Esophagus squamous epithelium (tissue), 5 donors: ENCODE measurements at regions not wholly inside any gene's neighbourhood (a gene's known extent, or its start where the extent isn't known, plus 50 kb on each side); places are given as distances from the start of the nearest gene placed in this dataset.

Experiments used
- DNase-seq: peaks from one replicate; lab custom pipeline; 2025; lab: John Stamatoyannopoulos, UW
- H3K27ac ChIP-seq, 4 donors: fragments of 200-600 bp; sonication (generic); one replicate each; pipeline ENCODE4 v1.5.1; 2016 to 2019; ENCODE audit warnings: mild to moderate bottlenecking in 1 of 4
- H3K27me3 ChIP-seq, 4 donors: fragments of 200-600 bp; sonication (generic); 1 replicate in 3 of 4; 2 replicates in 1 of 4; pipeline versions ENCODE4 v1.5.1 to v1.6.0; 2017 to 2021; ENCODE audit warnings: antibody characterized with exemption in 1 of 4
- H3K36me3 ChIP-seq, 3 donors: fragments of 200-600 bp; sonication (generic); one replicate each; pipeline ENCODE4 v1.5.1; 2016 to 2019
- H3K4me1 ChIP-seq, 3 donors: fragments of 200-600 bp; sonication (generic); one replicate each; pipeline ENCODE4 v1.5.1; 2017 to 2019
- H3K4me3 ChIP-seq, 4 donors: fragments of 200-600 bp; sonication (generic); 1 replicate in 3 of 4; 2 replicates in 1 of 4; pipeline ENCODE4 v1.5.1; 2016 to 2019; ENCODE audit warnings: mild to moderate bottlenecking in 2 of 4, moderate library complexity in 1 of 4
- H3K9me3 ChIP-seq, 3 donors: fragments of 200-600 bp; sonication (generic); one replicate each; pipeline ENCODE4 v1.5.1; 2016 to 2019
- CTCF ChIP-seq, 6 experiments: fragments of 450-650 bp in 4 of 6; fragments of 200-600 bp in 2 of 6; sonication (generic) in 2 of 6; IDR thresholded peaks; one replicate each; pipeline ENCODE4 v1.5.1; 2016 to 2019; ENCODE audit warnings: antibody characterized with exemption in 6 of 6, mild to moderate bottlenecking in 4 of 6, moderate library complexity in 4 of 6
- POLR2A ChIP-seq, 4 donors: fragments of 450-650 bp; IDR thresholded peaks; one replicate each; pipeline ENCODE4 v1.6.1; 2017; ENCODE audit warnings: antibody characterized with exemption in 4 of 4, mild to moderate bottlenecking in 4 of 4, moderate library complexity in 3 of 4
- WGBS, 2 donors: methylation state at CpG; one replicate each; pipeline ENCODE4 v1.1.5; 2018; 5-methylcytosine and 5-hydroxymethylcytosine counted together
- intact Hi-C: fragments of 100-400 bp; cut with DNase I; formaldehyde crosslinking; loops from one replicate; pipeline ENCODE4 v1.15.0; 2022
- donor health status: DM: yes; HTN: yes; CAD: no.

GRCh38 chr4:174423257-174423944 lies 98.9 kb downstream of the HPGD start:
- no peaks in the 10 kb centered on the region for H3K9me3 ChIP-seq
- H3K27ac ChIP-seq: peak overlapping the region in 3 of 4 donors; percentile 34 to 70 (median 66)
- H3K36me3 ChIP-seq: no peaks in the 10 kb centered on the region
- H3K27me3 ChIP-seq: no peaks in the 10 kb centered on the region
- WGBS, 2 donors: 4 to 11% methylated on average over 6 of the region's 6 CpGs
- peaks cover 0 to 27% (median 3%) of the 10 kb centered on the region in 3 donors for H3K4me1 ChIP-seq
- H3K4me3 ChIP-seq: peak overlapping the region in 1 of 4 donors; percentile 1
- intact Hi-C loops: no loop called here
- no peak for DNase-seq
- TF ChIP-seq POLR2A (IDR thresholded peaks at IDR 0.05) (no peak), CTCF (IDR thresholded peaks at IDR 0.05) (no peak)

GRCh38 chr4:174422893-174423256 lies 99.4 kb downstream of the HPGD start:
- Histone ChIP-seq H3K4me3 (no peak overlapping the region), H3K4me1 (peaks cover 0 to 22% (median 3%) of the 10 kb centered on the region in 3 donors), H3K27ac (peak overlapping the region in 2 of 4 donors; percentile 66 to 70), H3K9me3 (no peaks in the 10 kb centered on the region), H3K36me3 (no peaks in the 10 kb centered on the region), H3K27me3 (no peaks in the 10 kb centered on the region)
- intact Hi-C loops: no loop called here
- no peak for TF ChIP-seq CTCF (IDR thresholded peaks at IDR 0.05)
- TF ChIP-seq POLR2A (IDR thresholded peaks at IDR 0.05): no peak
- DNase-seq: no peak

- TF ChIP-seq CTCF (IDR thresholded peaks at IDR 0.05) (no peak), POLR2A (IDR thresholded peaks at IDR 0.05) (no peak)
- Histone ChIP-seq H3K9me3 (no peaks in the 10 kb centered on the region), H3K4me3 (no peak overlapping the region), H3K27ac (no peak overlapping the region), H3K36me3 (no peaks in the 10 kb centered on the region), H3K27me3 (no peaks in the 10 kb centered on the region), H3K4me1 (peaks cover 0 to 22% (median 3%) of the 10 kb centered on the region in 3 donors)
- 55 to 69% methylated on average over 5 of the region's 5 CpGs for WGBS, 2 donors
- no peak for DNase-seq
- intact Hi-C loops: no loop called here
Measured at GRCh38 chr4:174420316-174420715, 102.0 kb downstream of the HPGD start.

- intact Hi-C loops: no loop called here
- H3K4me3 ChIP-seq: no peak overlapping the region
- peaks cover 0 to 15% (median 3%) of the 10 kb centered on the region in 3 donors for H3K4me1 ChIP-seq
- no peak overlapping the region for H3K27ac ChIP-seq
- TF ChIP-seq CTCF (IDR thresholded peaks at IDR 0.05): no peak
- no peak for TF ChIP-seq POLR2A (IDR thresholded peaks at IDR 0.05)
- no peaks in the 10 kb centered on the region for H3K9me3 ChIP-seq
- DNase-seq: no peak
- H3K36me3 ChIP-seq: no peaks in the 10 kb centered on the region
- H3K27me3 ChIP-seq: no peaks in the 10 kb centered on the region
- 77 to 78% methylated on average over 4 of the region's 4 CpGs for WGBS, 2 donors
Measured at GRCh38 chr4:174418640-174419212, 103.6 kb downstream of the HPGD start.

- Histone ChIP-seq H3K27me3 (no peaks in the 10 kb centered on the region), H3K27ac (no peak overlapping the region), H3K9me3 (peaks cover 0 to 5% (median 0%) of the 10 kb centered on the region in 3 donors), H3K4me3 (no peak overlapping the region), H3K36me3 (no peaks in the 10 kb centered on the region), H3K4me1 (peaks cover 0 to 20% (median 4%) of the 10 kb centered on the region in 3 donors)
- no peak for DNase-seq
- TF ChIP-seq POLR2A (IDR thresholded peaks at IDR 0.05) (no peak), CTCF (IDR thresholded peaks at IDR 0.05) (no peak)
- intact Hi-C loops: no loop called here
- 81 to 86% methylated on average over 8 of the region's 8 CpGs for WGBS, 2 donors
Measured at GRCh38 chr4:174408841-174409552, 113.3 kb downstream of the HPGD start.
